Testis (tissue), 2 donors: ENCODE measurements at regions not wholly inside any gene's neighbourhood (a gene's known extent, or its start where the extent isn't known, plus 50 kb on each side); places are given as distances from the start of the nearest gene placed in this dataset.

Experiments
- CTCF ChIP-seq, 3 experiments: fragments of 450-650 bp in 2 of 3; fragments of 200-600 bp in 1 of 3; sonication (generic) in 1 of 3; IDR thresholded peaks; one replicate each; pipeline ENCODE4 v1.5.1; 2016 to 2019; ENCODE audit warnings: antibody characterized with exemption in 3 of 3, mild to moderate bottlenecking in 2 of 3, moderate library complexity in 1 of 3
- POLR2A ChIP-seq: fragments of 450-650 bp; IDR thresholded peaks from one replicate; pipeline ENCODE4 v1.6.1; 2017; ENCODE audit warnings: antibody characterized with exemption, mild to moderate bottlenecking, moderate library complexity

DNA sequence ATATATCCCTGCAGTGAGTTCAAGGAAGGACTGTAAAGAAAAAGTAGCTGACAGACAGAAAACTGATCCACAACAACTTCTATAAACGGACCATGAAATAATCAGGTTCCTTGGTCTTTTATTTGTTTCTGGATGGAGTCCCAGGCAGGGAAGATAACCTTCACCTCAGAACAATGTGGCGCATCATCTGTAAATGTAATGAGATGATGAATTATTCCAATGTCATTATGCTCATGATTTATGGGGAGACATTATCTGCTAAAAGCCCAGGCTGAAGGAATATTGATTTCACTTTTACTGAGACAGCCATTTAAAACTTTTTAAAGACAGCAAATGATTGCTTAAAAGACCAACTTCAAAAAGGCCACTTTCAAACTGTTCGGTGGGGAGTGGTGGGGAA is 354.9 kb upstream of the ADAMTS9 start:
- no peak for TF ChIP-seq CTCF (IDR thresholded peaks at IDR 0.05)
- no peak for TF ChIP-seq POLR2A
